NCI-H2196 treated with DMSO at 0.1 percent for 48 hours (cell line): ENCODE measurements at regions not wholly inside any gene's neighbourhood (a gene's known extent, or its start where the extent isn't known, plus 50 kb on each side); places are given as distances from the start of the nearest gene placed in this dataset.

ENCODE experiments used
- DNase-seq: peaks from one replicate; lab custom pipeline; 2025; ENCODE audit not compliant: unreplicated experiment; lab: John Stamatoyannopoulos, UW

DNA sequence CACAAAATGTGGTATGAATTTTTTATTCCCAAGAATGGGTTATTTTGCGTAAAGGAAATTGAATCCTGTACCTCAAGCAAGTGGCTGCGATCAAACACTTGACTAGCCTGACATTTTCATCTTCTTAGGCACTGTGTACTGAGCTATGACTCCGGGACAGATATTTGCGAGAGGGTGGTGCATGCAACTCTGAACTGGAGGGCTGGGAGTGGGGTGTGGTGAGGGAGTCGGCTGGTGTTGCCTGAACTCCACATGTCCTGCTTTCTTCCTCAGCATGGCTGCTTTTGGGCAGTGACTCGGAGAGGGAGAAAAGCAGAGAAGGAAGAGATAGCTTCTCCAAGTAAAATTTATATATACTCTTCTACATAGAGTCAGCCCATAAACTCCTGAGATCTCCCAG lies 68.5 kb upstream of the GATB start:
- DNase-seq = no peak

DNA sequence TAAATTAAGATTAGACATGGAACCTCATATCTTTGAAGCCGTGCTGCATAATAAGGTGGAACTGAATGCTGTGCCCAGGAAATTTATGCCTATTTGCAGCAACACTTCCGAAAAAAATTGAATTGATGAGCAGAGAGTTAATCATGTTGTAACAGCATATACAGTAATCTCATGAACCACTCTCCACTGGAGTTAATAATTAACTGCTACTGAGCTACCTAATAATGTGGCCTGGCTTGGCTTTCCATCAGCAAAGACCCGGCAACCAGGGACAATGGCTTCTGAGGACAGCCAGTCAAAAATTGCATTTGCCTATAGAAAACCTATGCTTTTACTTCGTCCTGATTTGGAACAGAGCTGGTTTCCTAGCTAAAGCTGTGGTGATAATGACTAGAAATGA lies 63.8 kb upstream of the GATB start:
- no peak for DNase-seq

DNA sequence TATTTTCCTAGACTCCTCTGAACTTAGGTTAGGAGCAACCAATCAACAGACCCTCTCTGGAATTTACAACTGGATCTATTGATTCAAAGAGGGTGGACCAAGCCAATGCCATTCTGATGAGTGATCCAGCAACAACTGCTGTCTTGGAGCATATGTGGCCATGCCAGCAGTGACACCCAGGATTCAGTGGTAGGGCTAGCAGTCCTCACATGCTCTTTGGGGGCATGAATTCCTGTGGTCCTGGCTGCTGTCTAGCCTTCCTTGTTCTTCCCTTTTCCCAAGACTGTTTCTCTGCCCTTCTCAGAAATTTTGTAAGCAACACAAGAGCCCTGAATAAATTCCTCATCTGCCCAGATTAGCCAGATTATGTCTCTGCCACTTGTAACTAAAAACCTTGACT lies 61.5 kb upstream of the GATB start:
- DNase-seq = no peak

GRCh38 chr4:151820004-151820403 lies 59.2 kb upstream of the GATB start:
- DNase-seq = no peak

DNA sequence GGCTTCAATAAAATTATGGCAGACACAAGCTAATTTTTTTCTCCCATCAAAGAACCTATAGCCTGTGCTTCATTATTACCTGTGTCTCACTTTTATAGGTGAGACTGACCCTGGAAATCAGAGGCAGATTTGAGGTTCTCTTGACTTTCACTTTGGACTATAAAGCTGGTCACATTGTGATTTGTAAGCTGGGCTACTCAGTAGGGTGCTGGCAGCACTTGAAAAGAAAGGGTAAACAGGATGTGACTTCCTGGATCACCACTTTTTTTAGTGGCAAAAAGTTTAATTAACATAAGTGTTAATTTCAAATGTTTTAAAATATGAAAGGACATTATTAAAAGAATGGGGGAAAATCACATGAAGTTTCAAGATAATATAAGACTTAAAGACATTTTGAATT lies 50.6 kb upstream of the GATB start:
- DNase-seq = no peak
